Neural cell (in vitro differentiated cells): ENCODE measurements at regions not wholly inside any gene's neighbourhood (a gene's known extent, or its start where the extent isn't known, plus 50 kb on each side); places are given as distances from the start of the nearest gene placed in this dataset.

Experiments
- H2AFZ ChIP-seq: fragments of 200-600, 300-800 bp; sonication (generic), shearing (Covaris generic); 2 replicates; pipeline ENCODE4 v1.6.0; 2014; ENCODE audit warnings: low read depth, mild to moderate bottlenecking, antibody characterized with exemption, low read length, moderate library complexity
- H3F3A ChIP-seq: fragments of 200-600 bp; shearing (Covaris generic); 2 replicates; pipeline ENCODE4 v1.6.1; 2016; ENCODE audit warnings: mild to moderate bottlenecking, moderate library complexity, mixed read lengths, antibody characterized with exemption, low read length; ENCODE audit not compliant: insufficient read depth, poor library complexity, severe bottlenecking
- H3K27ac ChIP-seq: fragments of 200-600, 300-800 bp; sonication (generic), shearing (Covaris generic); 2 replicates; pipeline ENCODE4 v1.5.1; 2014; ENCODE audit warnings: mild to moderate bottlenecking, low read length, moderate library complexity
- H3K27me3 ChIP-seq: fragments of 300-800, 200-600 bp; sonication (generic), shearing (Covaris generic); 2 replicates; pipeline ENCODE4 v1.6.0; 2014; ENCODE audit warnings: mild to moderate bottlenecking, low read depth, low read length, moderate library complexity; ENCODE audit not compliant: insufficient read depth
- H3K36me3 ChIP-seq: fragments of 300-800, 200-600 bp; sonication (generic), shearing (Covaris generic); 2 replicates; pipeline ENCODE4 v1.5.1; 2014; ENCODE audit warnings: mild to moderate bottlenecking, antibody characterized with exemption, low read length, moderate library complexity; ENCODE audit not compliant: insufficient read depth
- H3K4me2 ChIP-seq: fragments of 300-800, 200-600 bp; sonication (generic), shearing (Covaris generic); 2 replicates; pipeline ENCODE4 v1.6.0; 2014; ENCODE audit warnings: mild to moderate bottlenecking, low read length
- H3K4me3 ChIP-seq: fragments of 300-800, 200-600 bp; sonication (generic), shearing (Covaris generic); 2 replicates; pipeline ENCODE4 v1.5.1; 2014; ENCODE audit warnings: mild to moderate bottlenecking, low read length, moderate library complexity
- H3K79me2 ChIP-seq: fragments of 200-600 bp; shearing (Covaris generic); replicated peaks from 2 replicates; pipeline ENCODE4 v1.6.0; 2014; ENCODE audit warnings: mild to moderate bottlenecking, low read length, moderate library complexity; ENCODE audit not compliant: insufficient read depth
- H3K9ac ChIP-seq: fragments of 300-800, 200-600 bp; sonication (generic), shearing (Covaris generic); 2 replicates; pipeline ENCODE4 v1.6.1; 2016; ENCODE audit warnings: mild to moderate bottlenecking, low read length, mixed read lengths
- H3K9me2 ChIP-seq: fragments of 200-600 bp; shearing (Covaris generic); 2 replicates; pipeline ENCODE4 v1.6.1; 2016; ENCODE audit warnings: mild to moderate bottlenecking, low read length, mixed read lengths; ENCODE audit not compliant: insufficient read depth
- H3K9me3 ChIP-seq: fragments of 200-600, 300-800 bp; sonication (generic), shearing (Covaris generic); 2 replicates; pipeline ENCODE4 v1.6.1; 2016; ENCODE audit warnings: mild to moderate bottlenecking, mixed run types, low read length, moderate library complexity, mixed read lengths
- H4K20me1 ChIP-seq: fragments of 200-600 bp; shearing (Covaris generic); 2 replicates; pipeline ENCODE4 v1.6.1; 2016; ENCODE audit warnings: mild to moderate bottlenecking, mixed run types; ENCODE audit not compliant: insufficient read depth
- CTCF ChIP-seq: fragments of 450-650 bp; IDR thresholded peaks from 2 replicates; pipeline ENCODE4 v1.5.1; 2014; ENCODE audit warnings: antibody characterized with exemption, mild to moderate bottlenecking, moderate library complexity; ENCODE audit not compliant: poor library complexity, severe bottlenecking
- EP300 ChIP-seq: fragments of 450-650 bp; conservative IDR thresholded peaks from 2 replicates; pipeline ENCODE4 v1.6.1; 2014; ENCODE audit warnings: antibody characterized with exemption, mild to moderate bottlenecking, moderate library complexity; ENCODE audit not compliant: poor library complexity, severe bottlenecking
- EZH2 ChIP-seq: fragments of 200-600, 300-800 bp; shearing (Covaris generic), sonication (generic); IDR thresholded peaks from 2 replicates; pipeline ENCODE4 v1.6.1; 2014; ENCODE audit warnings: antibody characterized with exemption, low read length, borderline replicate concordance, mild to moderate bottlenecking; ENCODE audit not compliant: insufficient read depth, poor library complexity, severe bottlenecking
- MXI1 ChIP-seq: fragments of 450-650 bp; conservative IDR thresholded peaks from 2 replicates; pipeline ENCODE4 v1.6.1; 2014; ENCODE audit warnings: antibody characterized with exemption, mild to moderate bottlenecking; ENCODE audit not compliant: poor library complexity, severe bottlenecking
- POLR2AphosphoS5 ChIP-seq: IDR thresholded peaks from 2 replicates; pipeline ENCODE4 v1.6.1; 2012
- RAD21 ChIP-seq: fragments of 450-650 bp; conservative IDR thresholded peaks from 2 replicates; pipeline ENCODE4 v1.6.1; 2014; ENCODE audit warnings: antibody characterized with exemption, mild to moderate bottlenecking, moderate library complexity
- REST ChIP-seq: IDR thresholded peaks from 2 replicates; pipeline ENCODE4 v1.6.1; 2012; ENCODE audit warnings: borderline replicate concordance
- SMC3 ChIP-seq: fragments of 450-650 bp; conservative IDR thresholded peaks from 2 replicates; pipeline ENCODE4 v1.6.1; 2014; ENCODE audit warnings: antibody characterized with exemption, mild to moderate bottlenecking, moderate library complexity; ENCODE audit not compliant: poor library complexity
- TAF1 ChIP-seq: IDR thresholded peaks from 2 replicates; pipeline ENCODE4 v1.6.1; 2012; ENCODE audit warnings: low read depth

- no peaks in the 10 kb centered on the region for H3K9me2 ChIP-seq
- H2AFZ ChIP-seq: no peak overlapping the region
- no peaks in the 10 kb centered on the region for H3K27me3 ChIP-seq
- H3F3A ChIP-seq: no peaks in the 10 kb centered on the region
- no peaks in the 10 kb centered on the region for H3K36me3 ChIP-seq
- H3K4me2 ChIP-seq: no peak overlapping the region
- H3K4me3 ChIP-seq: no peak overlapping the region
- H3K9me3 ChIP-seq: no peaks in the 10 kb centered on the region
- TF ChIP-seq CTCF: no peak
- TF ChIP-seq EZH2: no peak
- TF ChIP-seq SMC3: no peak
- TF ChIP-seq RAD21: no peak
- TF ChIP-seq REST: no peak
- TF ChIP-seq MXI1: no peak
- TF ChIP-seq EP300: no peak
- no peak for TF ChIP-seq POLR2AphosphoS5
- TF ChIP-seq TAF1: no peak
- no peak overlapping the region for H3K27ac ChIP-seq
- no peak overlapping the region for H3K9ac ChIP-seq
- H3K79me2 ChIP-seq: no peaks in the 10 kb centered on the region
- no peaks in the 10 kb centered on the region for H4K20me1 ChIP-seq
Measured at GRCh38 chr16:86673956-86674453, 95.7 kb downstream of the FOXL1 start.

- Histone ChIP-seq H3K27me3 (no peaks in the 10 kb centered on the region), H2AFZ (no peak overlapping the region), H4K20me1 (no peaks in the 10 kb centered on the region), H3K9me3 (no peaks in the 10 kb centered on the region), H3K9ac (no peak overlapping the region), H3K4me2 (no peak overlapping the region), H3K36me3 (no peaks in the 10 kb centered on the region), H3K27ac (no peak overlapping the region), H3K79me2 (no peaks in the 10 kb centered on the region), H3K4me3 (no peak overlapping the region), H3F3A (no peaks in the 10 kb centered on the region), H3K9me2 (no peaks in the 10 kb centered on the region)
- TF ChIP-seq CTCF (no peak), POLR2AphosphoS5 (no peak), SMC3 (no peak), EZH2 (no peak), EP300 (no peak), REST (no peak), TAF1 (no peak)
Measured at GRCh38 chr16:86676254-86676670, 97.9 kb downstream of the FOXL1 start.
